ENCODE measurements at regions not wholly inside any gene's neighbourhood (a gene's known extent, or its start where the extent isn't known, plus 50 kb on each side); places are given as distances from the start of the nearest gene placed in this dataset.

- Histone ChIP-seq H2AFZ (no peak overlapping the region), H3K27ac (no peak overlapping the region), H3K4me3 (ENCODE audit: low read depth, low read length) (no peak overlapping the region), H3K79me2 (no peaks in the 10 kb centered on the region), H3K27me3 (ENCODE audit: control insufficient read depth, insufficient read depth, low read length) (no peaks in the 10 kb centered on the region), H3K4me2 (ENCODE audit: low read length) (no peak overlapping the region), H3K9me3 (ENCODE audit: control insufficient read depth, low read length) (no peaks in the 10 kb centered on the region), H3K4me1 (no peaks in the 10 kb centered on the region), H3K9ac (no peak overlapping the region), H3K36me3 (ENCODE audit: control insufficient read depth, insufficient read depth, low read length) (no peaks in the 10 kb centered on the region)
- no peak for TF ChIP-seq CTCF (IDR thresholded peaks at IDR 0.05)
These were observed 83.2 kb upstream of the PSMD7 start for GRCh38 chr16:74213372-74213771.

GRCh38 chr16:74210245-74210644 lies 86.4 kb upstream of the PSMD7 start:
- TF ChIP-seq CTCF (IDR thresholded peaks at IDR 0.05): no peak
- no peaks in the 10 kb centered on the region for H3K79me2 ChIP-seq
- H3K4me3 ChIP-seq (ENCODE audit: low read depth, low read length): no peak overlapping the region
- no peak overlapping the region for H3K27ac ChIP-seq
- no peak overlapping the region for H3K9ac ChIP-seq
- H3K4me1 ChIP-seq: no peaks in the 10 kb centered on the region
- no peak overlapping the region for H3K4me2 ChIP-seq (ENCODE audit: low read length)
- no peaks in the 10 kb centered on the region for H3K36me3 ChIP-seq (ENCODE audit: control insufficient read depth, insufficient read depth, low read length)
- no peak overlapping the region for H2AFZ ChIP-seq
- H3K27me3 ChIP-seq (ENCODE audit: control insufficient read depth, insufficient read depth, low read length): no peaks in the 10 kb centered on the region
- H3K9me3 ChIP-seq (ENCODE audit: control insufficient read depth, low read length): no peaks in the 10 kb centered on the region

- no peak for TF ChIP-seq CTCF (IDR thresholded peaks at IDR 0.05)
- Histone ChIP-seq H3K27ac (no peak overlapping the region), H3K79me2 (no peaks in the 10 kb centered on the region), H2AFZ (no peak overlapping the region), H3K9ac (no peak overlapping the region), H3K4me2 (ENCODE audit: low read length) (no peak overlapping the region), H3K4me1 (no peaks in the 10 kb centered on the region), H3K9me3 (ENCODE audit: control insufficient read depth, low read length) (no peaks in the 10 kb centered on the region), H3K4me3 (ENCODE audit: low read depth, low read length) (no peak overlapping the region), H3K27me3 (ENCODE audit: control insufficient read depth, insufficient read depth, low read length) (no peaks in the 10 kb centered on the region), H3K36me3 (ENCODE audit: control insufficient read depth, insufficient read depth, low read length) (no peaks in the 10 kb centered on the region)
These were observed 94.6 kb upstream of the PSMD7 start for GRCh38 chr16:74202009-74202408.

GRCh38 chr16:74201576-74201975 lies 95.0 kb upstream of the PSMD7 start:
- Histone ChIP-seq H2AFZ (no peak overlapping the region), H3K27me3 (ENCODE audit: control insufficient read depth, insufficient read depth, low read length) (no peaks in the 10 kb centered on the region), H3K4me1 (no peaks in the 10 kb centered on the region), H3K36me3 (ENCODE audit: control insufficient read depth, insufficient read depth, low read length) (no peaks in the 10 kb centered on the region), H3K9ac (no peak overlapping the region), H3K4me2 (ENCODE audit: low read length) (no peak overlapping the region), H3K4me3 (ENCODE audit: low read depth, low read length) (no peak overlapping the region), H3K27ac (no peak overlapping the region), H3K79me2 (no peaks in the 10 kb centered on the region), H3K9me3 (ENCODE audit: control insufficient read depth, low read length) (no peaks in the 10 kb centered on the region)
- TF ChIP-seq CTCF (IDR thresholded peaks at IDR 0.05): no peak

- no peaks in the 10 kb centered on the region for H3K27me3 ChIP-seq (ENCODE audit: control insufficient read depth, insufficient read depth, low read length)
- no peaks in the 10 kb centered on the region for H3K4me1 ChIP-seq
- no peak for TF ChIP-seq CTCF (IDR thresholded peaks at IDR 0.05)
- H3K4me2 ChIP-seq (ENCODE audit: low read length): no peak overlapping the region
- H3K9ac ChIP-seq: no peak overlapping the region
- no peak overlapping the region for H2AFZ ChIP-seq
- H3K79me2 ChIP-seq: no peaks in the 10 kb centered on the region
- no peaks in the 10 kb centered on the region for H3K9me3 ChIP-seq (ENCODE audit: control insufficient read depth, low read length)
- no peaks in the 10 kb centered on the region for H3K36me3 ChIP-seq (ENCODE audit: control insufficient read depth, insufficient read depth, low read length)
- H3K27ac ChIP-seq: no peak overlapping the region
- H3K4me3 ChIP-seq (ENCODE audit: low read depth, low read length): no peak overlapping the region
These were observed 95.7 kb upstream of the PSMD7 start for GRCh38 chr16:74200921-74201320.
